Activated T-helper 1 cell treated with anti-CD3 and anti-CD28 coated beads, Interleukin-12 subunit alpha, Interleukin-12 subunit beta, Interleukin-2, Interleukin-4 antibody, amounts not matched to agents 30 ng/mL and 10 ng/mL and 1 ng/mL, durations not matched to agents 14 hours and 24 hours and 36 hours (primary cell): ENCODE measurements at regions not wholly inside any gene's neighbourhood (a gene's known extent, or its start where the extent isn't known, plus 50 kb on each side); places are given as distances from the start of the nearest gene placed in this dataset.
"Not testable (repeated sequence)": the region's sequence is repeated elsewhere in the genome, so short reads cannot be mapped to it uniquely, and the experiment has no call there.

Experiments used
- DNase-seq: peaks from one replicate; pipeline ENCODE4 v3.0.0; 2021; ENCODE audit warnings: low spot score
- H3K27ac Mint-ChIP-seq: one replicate; pipeline ENCODE4 v1.8.0; 2021; ENCODE audit warnings: mild to moderate bottlenecking, mixed read lengths
- H3K27me3 Mint-ChIP-seq: one replicate; pipeline ENCODE4 v1.8.0; 2022; ENCODE audit warnings: mild to moderate bottlenecking, moderate library complexity, mixed read lengths; ENCODE audit not compliant: insufficient read depth
- H3K36me3 Mint-ChIP-seq: one replicate; pipeline ENCODE4 v1.8.0; 2021; ENCODE audit warnings: low read depth, mixed read lengths
- H3K4me1 Mint-ChIP-seq: one replicate; pipeline ENCODE4 v1.8.0; 2021; ENCODE audit warnings: low read depth, mixed read lengths
- H3K4me3 Mint-ChIP-seq: one replicate; pipeline ENCODE4 v1.8.0; 2021; ENCODE audit warnings: mild to moderate bottlenecking, moderate library complexity, mixed read lengths
- H3K9me3 Mint-ChIP-seq: one replicate; pipeline ENCODE4 v1.8.0; 2021; ENCODE audit warnings: mixed read lengths
- intact Hi-C: fragments of 100-400 bp; cut with micrococcal nuclease; formaldehyde crosslinking; loops from one replicate; pipeline ENCODE4 v1.15.1; 2024

DNA sequence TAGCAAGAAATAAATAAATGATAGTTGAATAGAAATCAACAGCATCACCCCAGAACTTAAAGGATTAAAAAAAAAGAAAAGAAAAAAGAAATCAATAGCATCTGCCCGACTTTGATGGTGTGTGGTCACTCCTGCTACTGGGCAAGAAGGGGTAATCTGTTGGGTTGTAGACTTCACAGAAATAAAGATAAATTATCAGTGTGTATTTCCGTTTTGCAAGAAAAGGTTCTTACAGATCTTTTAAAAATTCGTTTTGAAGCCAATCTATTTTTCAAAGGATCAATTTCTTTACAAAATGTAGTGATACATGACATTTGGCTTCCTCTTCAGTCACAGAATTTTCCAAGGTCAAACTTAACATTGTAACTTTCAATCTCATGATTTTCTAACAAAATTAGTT, 448.9 kb upstream of the FAR2 start:
- H3K27me3 Mint-ChIP-seq, result no peaks in the 10 kb centered on the region
- no peak overlapping the region for H3K4me3 Mint-ChIP-seq
- intact Hi-C loops, result no loop called here
- no peaks in the 10 kb centered on the region for H3K36me3 Mint-ChIP-seq
- peaks cover 6% of the 10 kb centered on the region for H3K9me3 Mint-ChIP-seq
- H3K4me1 Mint-ChIP-seq, result no peaks in the 10 kb centered on the region
- no peak overlapping the region for H3K27ac Mint-ChIP-seq
- DNase-seq, result no peak

DNA sequence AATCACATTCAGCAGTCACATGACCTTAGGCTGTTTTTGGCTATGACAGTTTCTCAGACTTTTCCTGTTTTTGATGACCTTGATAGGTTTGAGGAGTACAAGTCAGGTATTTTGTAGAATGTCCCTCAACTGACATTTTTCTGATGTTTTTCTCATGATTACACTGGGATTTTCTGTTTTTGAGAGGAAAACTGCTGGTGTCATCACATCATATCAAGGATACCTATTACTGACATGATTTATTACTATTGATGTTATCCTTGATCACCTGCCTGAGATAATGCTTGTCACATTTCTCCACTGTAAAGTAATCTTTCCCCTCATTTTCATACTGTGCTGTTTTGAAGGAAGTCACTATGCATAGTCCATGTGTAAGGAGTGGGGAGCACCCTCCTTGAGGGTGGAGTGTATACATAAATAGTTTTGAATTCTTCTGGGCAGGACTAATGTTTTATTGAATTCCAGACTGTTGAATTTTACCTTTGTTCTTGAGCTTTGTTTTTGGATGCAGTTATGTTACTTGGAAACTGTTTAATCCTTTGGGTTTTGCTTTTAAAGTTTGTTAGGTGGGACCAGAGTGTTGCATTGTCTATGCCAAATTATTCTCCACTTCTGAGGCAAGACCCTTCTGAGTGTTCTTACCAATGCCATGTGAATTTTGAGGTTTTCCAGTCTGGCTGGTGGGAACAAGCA, 444.5 kb upstream of the FAR2 start:
- Mint-ChIP-seq H3K9me3 (peaks cover 2% of the 10 kb centered on the region), H3K36me3 (no peaks in the 10 kb centered on the region), H3K27me3 (no peaks in the 10 kb centered on the region), H3K4me1 (no peaks in the 10 kb centered on the region), H3K4me3 (no peak overlapping the region), H3K27ac (no peak overlapping the region)
- no peak for DNase-seq
- intact Hi-C loops, result no loop called here

DNA sequence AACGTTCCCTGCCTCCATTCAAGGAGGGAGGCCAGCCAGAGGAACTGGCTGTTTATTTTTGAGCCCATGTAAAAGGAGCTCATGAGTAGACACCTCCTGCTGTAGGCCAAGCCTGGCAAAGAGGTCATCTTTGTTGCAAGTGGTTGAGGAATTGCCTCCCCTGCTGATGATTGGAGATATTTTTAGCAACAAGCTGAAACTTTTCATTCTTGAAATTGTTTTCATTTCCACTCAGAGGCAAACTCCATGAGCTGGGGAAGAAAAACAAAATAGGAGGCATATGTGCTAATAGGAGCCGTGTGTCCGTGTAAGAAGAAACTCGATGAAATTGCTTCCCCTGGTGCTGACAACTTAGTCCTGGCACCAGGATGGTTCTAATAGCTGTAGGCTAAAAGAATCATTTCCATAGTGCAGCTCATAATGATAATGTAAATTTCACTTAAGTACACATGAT, 440.1 kb upstream of the FAR2 start:
- H3K36me3 Mint-ChIP-seq, result no peaks in the 10 kb centered on the region
- no peaks in the 10 kb centered on the region for H3K4me1 Mint-ChIP-seq
- H3K27me3 Mint-ChIP-seq, result no peaks in the 10 kb centered on the region
- intact Hi-C loops, result no loop called here
- H3K4me3 Mint-ChIP-seq, result no peak overlapping the region
- H3K27ac Mint-ChIP-seq, result no peak overlapping the region
- no peak for DNase-seq
- peaks cover 1% of the 10 kb centered on the region for H3K9me3 Mint-ChIP-seq

DNA sequence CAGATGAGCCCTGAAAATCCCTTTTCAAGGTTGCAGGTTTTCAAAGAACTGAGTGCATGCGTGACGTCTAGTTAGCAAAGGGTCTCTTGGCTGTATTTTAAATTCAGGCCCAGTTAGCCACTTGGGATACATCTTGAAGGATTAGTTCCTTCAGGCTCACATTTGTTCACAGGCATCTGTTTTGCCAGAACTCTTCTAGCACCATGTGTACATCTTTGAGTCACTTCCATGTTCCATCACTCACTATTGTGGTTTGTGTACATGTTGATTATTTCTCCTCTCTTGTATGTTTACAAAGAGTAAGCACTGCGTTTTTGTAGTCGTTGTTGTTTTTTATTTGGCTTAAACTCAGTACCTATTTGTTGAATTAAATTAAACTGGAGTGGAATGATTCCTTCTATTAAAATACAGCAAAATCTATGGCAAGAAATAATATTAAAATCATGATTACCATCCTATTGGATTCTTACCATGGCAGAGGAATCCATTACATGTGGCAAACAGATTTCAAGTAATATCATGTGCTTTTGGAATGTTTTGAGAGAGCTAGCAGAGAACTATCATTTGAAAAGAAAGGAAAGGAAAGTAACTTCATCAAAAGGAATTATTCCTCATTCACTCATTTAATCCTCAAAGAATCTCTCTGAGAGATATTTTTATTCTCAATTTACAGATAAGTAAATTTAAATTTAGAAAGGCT, 438.9 kb upstream of the FAR2 start:
- no peak for DNase-seq
- H3K36me3 Mint-ChIP-seq, result no peaks in the 10 kb centered on the region
- no peaks in the 10 kb centered on the region for H3K27me3 Mint-ChIP-seq
- no peak overlapping the region for H3K4me3 Mint-ChIP-seq
- H3K9me3 Mint-ChIP-seq, result no peaks in the 10 kb centered on the region
- intact Hi-C loops, result no loop called here
- no peak overlapping the region for H3K27ac Mint-ChIP-seq
- H3K4me1 Mint-ChIP-seq, result no peaks in the 10 kb centered on the region

DNA sequence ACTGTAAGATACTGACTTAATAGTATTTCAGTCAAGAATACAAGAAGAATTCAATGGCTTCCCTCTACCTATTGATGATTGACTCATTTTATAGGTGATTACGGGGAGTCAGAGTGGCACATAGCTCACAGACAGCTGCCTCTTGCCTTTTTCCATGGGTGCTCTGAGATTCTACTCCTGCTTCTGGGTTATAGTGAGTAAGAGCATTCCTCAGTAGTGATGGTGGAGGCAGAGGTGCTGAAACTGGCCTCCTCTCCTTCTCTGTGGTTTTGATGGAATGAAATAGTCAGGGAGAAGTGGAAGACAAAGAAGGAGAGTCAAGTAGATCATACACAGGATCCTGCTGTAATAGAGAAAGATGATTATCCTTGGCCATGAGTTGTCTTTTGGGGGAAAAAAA, 438.2 kb upstream of the FAR2 start:
- Mint-ChIP-seq H3K4me3 (no peak overlapping the region), H3K4me1 (no peaks in the 10 kb centered on the region), H3K36me3 (no peaks in the 10 kb centered on the region), H3K27me3 (no peaks in the 10 kb centered on the region), H3K27ac (no peak overlapping the region), H3K9me3 (no peaks in the 10 kb centered on the region)
- intact Hi-C loops, result no loop called here
- DNase-seq, result no peak

DNA sequence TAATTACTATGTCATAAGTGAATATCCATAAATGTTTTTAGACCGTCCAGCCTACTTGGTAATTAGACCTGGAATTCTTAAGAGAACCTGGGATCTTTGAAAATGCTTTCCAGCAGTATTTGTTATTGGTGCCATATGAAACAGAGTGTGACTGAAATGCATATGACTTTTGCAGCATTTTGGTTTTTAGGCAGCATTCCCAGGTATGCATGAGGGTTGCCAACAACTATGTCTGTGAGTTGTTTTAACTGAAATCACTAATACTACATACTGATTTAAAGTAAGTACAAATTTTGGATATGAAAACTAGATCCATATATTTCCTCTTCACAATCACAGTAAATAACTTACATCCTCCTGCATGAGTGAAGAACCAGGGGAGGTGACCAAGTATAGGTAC, 437.7 kb upstream of the FAR2 start:
- H3K4me3 Mint-ChIP-seq, result no peak overlapping the region

DNA sequence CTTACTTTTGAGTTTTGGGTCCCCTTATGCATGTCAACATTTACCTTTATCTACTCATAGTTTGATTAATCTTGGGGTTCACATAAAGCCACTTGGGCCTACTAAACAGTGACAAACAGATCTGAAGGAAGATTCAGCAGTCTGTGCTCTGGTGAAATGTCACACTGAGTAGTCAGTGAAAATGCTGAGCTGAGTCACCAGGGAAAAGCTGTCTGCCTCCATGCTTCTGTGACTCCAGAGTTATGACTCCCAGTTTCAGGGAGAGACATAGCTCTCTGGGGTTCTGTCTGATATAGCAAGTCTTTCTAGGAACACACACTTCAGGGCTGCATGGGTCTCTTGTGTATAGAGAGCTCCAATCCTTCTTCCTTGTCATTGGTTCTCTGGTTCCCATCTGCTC, 406.3 kb upstream of the FAR2 start:
- Mint-ChIP-seq H3K9me3 (no peaks in the 10 kb centered on the region), H3K4me3 (no peak overlapping the region), H3K27ac (no peak overlapping the region), H3K27me3 (no peaks in the 10 kb centered on the region), H3K4me1 (no peaks in the 10 kb centered on the region), H3K36me3 (no peaks in the 10 kb centered on the region)
- intact Hi-C loops, result no loop called here
- DNase-seq, result no peak

More for the DNA sequence above, 437.7 kb upstream of the FAR2 start:
- Mint-ChIP-seq H3K9me3 (no peaks in the 10 kb centered on the region), H3K36me3 (no peaks in the 10 kb centered on the region), H3K27ac (no peak overlapping the region), H3K27me3 (no peaks in the 10 kb centered on the region), H3K4me1 (no peaks in the 10 kb centered on the region)
- intact Hi-C loops, result no loop called here
- DNase-seq, result no peak

DNA sequence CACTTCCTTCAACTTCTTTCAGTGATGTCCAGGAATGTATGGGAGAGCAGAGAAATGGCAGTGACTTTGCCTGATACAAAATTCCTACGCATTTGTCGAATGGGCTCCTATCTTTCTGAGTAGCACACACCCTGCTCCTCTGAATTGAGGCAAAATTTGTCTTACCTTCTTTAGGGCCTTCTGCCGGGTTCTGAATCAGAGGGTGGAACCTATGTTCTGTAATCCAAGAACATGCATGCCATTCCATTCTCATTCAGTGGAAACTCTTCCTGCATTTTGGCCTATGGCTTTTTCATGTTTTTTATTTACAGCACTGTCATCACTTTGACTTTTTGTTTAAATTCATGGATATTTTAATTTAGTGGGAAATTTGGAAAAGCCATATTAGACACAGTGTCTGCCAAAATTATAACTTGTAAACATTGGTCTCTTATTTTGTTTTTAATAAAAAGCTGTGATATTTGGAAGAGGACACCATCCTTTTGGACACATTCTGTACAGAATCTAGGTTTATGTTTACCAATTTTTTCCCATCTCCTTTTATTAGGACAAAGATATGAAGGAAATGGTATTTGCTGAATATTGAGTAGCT, 402.2 kb upstream of the FAR2 start:
- H3K9me3 Mint-ChIP-seq, result peaks cover 4% of the 10 kb centered on the region
- intact Hi-C loops, result no loop called here
- H3K4me3 Mint-ChIP-seq, result no peak overlapping the region
- no peaks in the 10 kb centered on the region for H3K27me3 Mint-ChIP-seq
- no peaks in the 10 kb centered on the region for H3K4me1 Mint-ChIP-seq
- H3K27ac Mint-ChIP-seq, result no peak overlapping the region
- DNase-seq, result no peak
- no peaks in the 10 kb centered on the region for H3K36me3 Mint-ChIP-seq

DNA sequence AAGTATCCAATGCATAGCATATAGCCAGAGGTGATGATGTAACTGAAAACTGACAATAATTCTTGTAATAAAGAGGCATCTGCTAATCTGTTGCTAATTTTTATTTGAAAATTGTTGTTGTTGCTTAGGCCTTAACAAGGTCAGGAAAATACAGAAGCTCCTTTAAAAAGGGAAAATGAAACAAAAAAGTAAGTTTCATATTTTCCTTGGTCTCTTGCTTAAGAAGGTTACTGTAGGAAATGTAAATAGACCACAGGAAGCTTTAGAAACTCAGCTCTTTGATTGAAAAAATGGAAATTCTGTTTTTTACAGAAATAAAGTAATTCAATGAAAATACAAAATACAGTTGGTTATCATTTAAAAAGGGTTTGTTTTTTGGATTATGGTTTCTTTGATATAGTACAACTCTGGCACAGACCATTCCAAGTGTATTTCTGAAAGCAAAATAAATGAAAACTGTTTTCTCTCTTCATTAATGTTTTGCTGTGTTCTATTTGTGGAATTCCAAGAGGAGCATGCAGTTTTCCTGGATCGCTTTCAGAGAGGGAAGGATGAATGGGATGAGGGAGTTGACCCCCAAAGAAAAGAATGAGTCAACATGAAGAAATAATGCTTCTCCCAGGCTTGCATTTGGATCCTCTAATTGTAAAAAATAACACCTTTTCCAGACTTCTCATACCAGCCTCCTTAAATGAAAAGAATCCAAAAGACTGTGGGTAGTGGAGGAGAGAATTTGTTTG, 398.0 kb upstream of the FAR2 start:
- Mint-ChIP-seq H3K4me3 (no peak overlapping the region), H3K27me3 (no peaks in the 10 kb centered on the region), H3K9me3 (peaks cover 7% of the 10 kb centered on the region), H3K27ac (no peak overlapping the region), H3K4me1 (no peaks in the 10 kb centered on the region), H3K36me3 (no peaks in the 10 kb centered on the region)
- intact Hi-C loops, result no loop called here
- no peak for DNase-seq

DNA sequence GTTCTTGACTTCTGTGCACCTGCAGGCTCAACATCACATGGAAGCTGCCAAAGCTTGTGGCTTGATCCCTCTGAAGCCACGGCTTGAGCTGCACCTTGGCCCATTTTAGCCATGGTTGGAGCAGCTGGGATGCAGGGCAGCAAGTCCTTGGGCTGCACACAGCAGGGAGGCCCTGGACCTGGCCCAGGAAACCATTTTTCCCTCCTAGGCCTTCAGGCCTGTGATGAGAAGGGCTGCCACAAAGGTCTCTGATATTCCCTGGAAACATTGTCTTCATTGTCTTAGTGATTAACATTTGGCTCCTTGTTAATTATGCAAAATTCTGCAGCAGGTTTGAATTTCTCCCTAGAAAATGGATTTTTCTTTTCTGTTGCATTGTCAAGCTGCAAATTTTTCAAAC, 394.1 kb upstream of the FAR2 start:
- intact Hi-C loops, result no loop called here
- no peak for DNase-seq
- Mint-ChIP-seq H3K27ac (no peak overlapping the region), H3K4me1 (no peaks in the 10 kb centered on the region), H3K4me3 (no peak overlapping the region), H3K9me3 (peaks cover 11% of the 10 kb centered on the region), H3K36me3 (no peaks in the 10 kb centered on the region), H3K27me3 (no peaks in the 10 kb centered on the region)

DNA sequence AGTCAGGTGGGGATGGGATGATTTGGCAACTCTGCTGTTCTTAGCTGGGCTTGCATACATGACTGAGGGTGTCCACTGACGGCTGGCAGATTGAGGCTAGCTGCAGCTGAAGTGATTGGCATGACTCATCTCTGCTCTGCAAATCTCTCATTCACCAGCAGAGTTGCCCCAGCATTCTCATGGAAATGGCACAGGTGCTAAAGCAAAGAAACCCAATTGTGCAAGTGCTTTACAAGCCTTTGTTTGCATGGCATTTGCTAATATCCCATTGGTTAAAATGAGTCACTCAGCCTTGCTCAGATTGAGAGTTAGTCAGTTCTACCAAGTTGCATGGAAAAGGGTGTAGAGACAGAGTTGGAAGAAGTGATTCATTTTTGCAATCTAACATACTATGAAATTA, 389.7 kb upstream of the FAR2 start:
- Mint-ChIP-seq H3K4me3 (no peak overlapping the region), H3K9me3 (peaks cover 4% of the 10 kb centered on the region), H3K27ac (no peak overlapping the region), H3K27me3 (no peaks in the 10 kb centered on the region), H3K4me1 (no peaks in the 10 kb centered on the region), H3K36me3 (no peaks in the 10 kb centered on the region)
- no peak for DNase-seq
- intact Hi-C loops, result no loop called here

DNA sequence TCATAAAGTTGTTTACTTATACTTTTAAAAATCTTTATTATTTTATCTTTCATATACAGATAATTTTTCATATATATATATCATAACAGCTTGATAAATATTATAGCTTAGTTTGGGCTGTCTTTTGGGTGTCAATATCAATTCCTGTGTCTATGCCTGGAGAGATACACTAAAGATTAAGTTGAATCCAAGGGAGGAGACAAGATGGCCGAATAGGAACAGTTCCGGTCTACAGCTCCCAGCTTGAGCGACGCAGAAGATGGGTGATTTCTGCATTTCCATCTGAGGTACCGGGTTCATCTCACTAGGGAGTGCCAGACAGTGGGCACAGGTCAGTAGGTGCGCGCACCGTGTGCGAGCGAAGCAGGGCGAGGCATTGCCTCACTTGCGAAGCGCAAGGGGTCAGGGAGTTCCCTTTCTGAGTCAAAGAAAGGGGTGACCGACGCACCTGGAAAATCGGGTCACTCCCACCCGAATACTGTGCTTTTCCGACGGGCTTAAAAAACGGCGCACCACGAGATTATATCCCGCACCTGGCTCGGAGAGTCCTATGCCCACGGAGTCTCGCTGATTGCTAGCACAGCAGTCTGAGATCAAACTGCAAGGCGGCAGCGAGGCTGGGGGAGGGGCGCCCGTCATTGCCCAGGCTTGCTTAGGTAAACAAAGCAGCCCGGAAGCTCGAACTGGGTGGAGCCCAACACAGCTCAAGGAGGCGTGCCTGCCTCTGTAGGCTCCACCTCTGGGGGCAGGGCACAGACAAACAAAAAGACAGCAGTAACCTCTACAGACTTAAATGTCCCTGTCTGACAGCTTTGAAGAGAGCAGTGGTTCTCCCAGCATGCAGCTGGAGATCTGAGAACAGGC, 388.8 kb upstream of the FAR2 start:
- H3K9me3 Mint-ChIP-seq, DNase-seq, intact Hi-C loops, H3K27ac Mint-ChIP-seq, H3K36me3 Mint-ChIP-seq, H3K4me1 Mint-ChIP-seq, H3K4me3 Mint-ChIP-seq, H3K27me3 Mint-ChIP-seq: not testable (repeated sequence)
